NCI-H1105 (cell line): ENCODE measurements at regions not wholly inside any gene's neighbourhood (a gene's known extent, or its start where the extent isn't known, plus 50 kb on each side); places are given as distances from the start of the nearest gene placed in this dataset.

Experiments used
- DNase-seq: peaks from one replicate; lab custom pipeline; 2025; lab: John Stamatoyannopoulos, UW

- no peak for DNase-seq
These were observed 837.6 kb downstream of the PDHA2 start for GRCh38 chr4:96677499-96677898.

DNA sequence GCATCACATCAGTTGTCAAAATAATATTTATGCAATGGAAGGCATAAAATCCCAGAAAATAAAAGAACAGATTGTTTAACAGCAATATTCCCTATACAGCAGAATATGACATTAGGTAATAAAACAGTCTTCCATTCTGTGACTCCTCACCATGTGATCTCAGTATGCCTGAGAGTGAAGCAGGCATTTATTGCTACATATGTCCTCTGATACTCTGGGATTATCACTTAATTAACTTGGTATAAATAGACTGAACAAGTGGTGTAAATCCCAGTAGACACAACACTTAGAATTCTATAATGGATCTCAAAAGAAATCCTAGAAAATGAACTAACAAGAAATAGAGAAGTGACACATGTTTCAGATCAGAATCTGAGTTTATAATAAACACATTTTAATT lies 841.3 kb downstream of the PDHA2 start:
- no peak for DNase-seq

GRCh38 chr4:96685691-96686090 lies 845.8 kb downstream of the PDHA2 start:
- DNase-seq = no peak

DNA sequence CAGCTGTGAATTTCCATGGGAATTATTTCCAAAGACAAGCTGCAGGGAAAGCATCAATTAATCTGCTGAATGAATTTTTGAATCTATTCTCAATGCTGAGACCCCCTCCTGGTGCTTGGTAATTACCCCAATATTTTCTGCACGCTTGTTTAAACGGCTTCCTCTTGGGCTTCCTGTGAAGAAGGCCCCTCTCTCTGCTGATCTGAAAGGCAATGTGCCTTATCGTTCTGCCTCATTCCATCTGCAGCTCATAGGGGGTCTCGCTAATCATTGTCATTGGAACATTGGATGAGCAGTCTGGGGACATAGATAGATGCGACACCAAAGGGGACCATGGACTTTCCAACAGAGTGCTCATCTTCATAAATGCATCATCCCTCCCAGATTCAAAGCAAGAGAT lies 851.6 kb downstream of the PDHA2 start:
- no peak for DNase-seq

DNA sequence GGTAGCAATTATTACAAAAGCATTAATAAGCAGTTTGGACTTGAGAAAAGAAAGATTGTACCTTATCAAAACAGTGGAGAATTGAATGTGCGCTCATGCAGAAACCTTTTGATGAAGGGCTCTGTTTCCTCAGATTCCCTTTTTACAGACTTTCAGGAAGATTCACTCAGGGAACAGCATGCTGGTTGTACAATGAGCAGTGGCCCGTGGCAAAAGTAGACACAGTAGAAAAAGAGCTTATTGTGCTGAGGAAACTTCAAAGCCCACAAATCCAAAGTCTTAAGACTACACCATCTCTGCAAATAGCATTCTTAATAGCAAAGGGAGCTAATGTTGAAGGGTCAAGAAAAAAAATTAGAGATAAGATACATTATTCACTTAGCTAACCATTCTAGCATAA lies 858.9 kb downstream of the PDHA2 start:
- no peak for DNase-seq

GRCh38 chr4:96703265-96703664 lies 863.4 kb downstream of the PDHA2 start:
- no peak for DNase-seq

- DNase-seq = no peak
These were observed 868.9 kb downstream of the PDHA2 start for GRCh38 chr4:96708766-96709165.

DNA sequence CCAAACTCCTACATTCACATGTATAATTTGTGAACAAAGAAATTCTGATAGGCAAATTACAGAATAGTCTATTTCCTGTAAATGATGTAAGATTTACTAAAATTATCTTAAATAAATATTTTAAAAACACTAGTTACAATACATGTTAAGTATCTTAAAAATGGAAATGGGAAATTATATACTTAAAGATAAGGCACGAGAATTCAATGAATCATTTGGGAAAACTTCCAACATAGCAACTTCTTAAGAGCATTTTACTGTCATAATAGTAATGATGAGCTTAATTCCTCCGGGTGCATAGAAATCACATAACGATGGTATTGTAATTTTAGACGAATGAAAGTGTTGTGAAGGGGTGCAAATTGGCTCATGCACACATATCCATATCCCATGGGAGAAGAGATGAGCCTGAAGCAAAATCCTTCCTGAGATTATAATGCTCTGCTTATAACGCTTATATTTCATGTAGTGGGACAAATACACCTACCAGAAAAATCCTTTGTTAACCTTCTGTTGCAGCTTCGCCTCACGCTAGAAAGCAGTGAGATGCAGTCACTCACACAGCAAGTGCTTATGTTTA lies 873.5 kb downstream of the PDHA2 start:
- DNase-seq = no peak

- no peak for DNase-seq
These were observed 889.7 kb downstream of the PDHA2 start for GRCh38 chr4:96729641-96730040.

GRCh38 chr4:96730432-96730831 lies 890.5 kb downstream of the PDHA2 start:
- DNase-seq = no peak

DNA sequence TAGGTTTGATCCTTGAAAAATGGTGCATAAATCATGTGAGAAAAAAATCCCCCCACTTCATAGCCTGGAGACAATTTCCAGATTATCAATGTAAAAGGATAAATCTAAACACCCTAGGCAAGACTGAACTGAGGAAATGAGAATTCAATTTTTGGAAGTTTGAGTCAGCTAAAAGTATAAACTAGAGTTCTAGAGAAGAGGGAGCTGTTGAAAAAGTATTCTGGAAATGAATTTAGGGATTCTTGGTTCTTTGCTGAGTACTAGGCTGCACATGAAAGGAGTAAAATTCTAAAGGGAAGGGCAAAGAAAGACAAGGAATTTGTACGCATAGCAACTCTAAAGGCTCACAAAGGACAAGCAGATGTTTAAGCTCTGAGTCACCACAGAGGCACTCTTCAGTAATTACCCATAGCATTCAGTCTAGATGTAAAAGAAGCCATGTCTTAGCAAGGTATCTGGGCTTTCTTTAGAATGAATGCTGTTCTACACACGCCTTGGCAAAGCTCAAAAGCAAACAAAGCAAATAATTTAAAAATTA lies 896.5 kb downstream of the PDHA2 start:
- no peak for DNase-seq

- no peak for DNase-seq
These were observed 899.2 kb downstream of the PDHA2 start for GRCh38 chr4:96739101-96739500.

- no peak for DNase-seq
These were observed 902.6 kb downstream of the PDHA2 start for GRCh38 chr4:96742332-96743014.

- no peak for DNase-seq
These were observed 904.8 kb downstream of the PDHA2 start for GRCh38 chr4:96744676-96745075.

- no peak for DNase-seq
These were observed 913.3 kb downstream of the PDHA2 start for GRCh38 chr4:96753216-96753615.

- DNase-seq = no peak
These were observed 915.9 kb downstream of the PDHA2 start for GRCh38 chr4:96755569-96756484.

GRCh38 chr4:96756584-96756983 lies 916.7 kb downstream of the PDHA2 start:
- DNase-seq = no peak

- DNase-seq = no peak
These were observed 923.7 kb downstream of the PDHA2 start for GRCh38 chr4:96763546-96763945.

- DNase-seq = no peak
These were observed 926.5 kb downstream of the PDHA2 start for GRCh38 chr4:96766359-96766758.

DNA sequence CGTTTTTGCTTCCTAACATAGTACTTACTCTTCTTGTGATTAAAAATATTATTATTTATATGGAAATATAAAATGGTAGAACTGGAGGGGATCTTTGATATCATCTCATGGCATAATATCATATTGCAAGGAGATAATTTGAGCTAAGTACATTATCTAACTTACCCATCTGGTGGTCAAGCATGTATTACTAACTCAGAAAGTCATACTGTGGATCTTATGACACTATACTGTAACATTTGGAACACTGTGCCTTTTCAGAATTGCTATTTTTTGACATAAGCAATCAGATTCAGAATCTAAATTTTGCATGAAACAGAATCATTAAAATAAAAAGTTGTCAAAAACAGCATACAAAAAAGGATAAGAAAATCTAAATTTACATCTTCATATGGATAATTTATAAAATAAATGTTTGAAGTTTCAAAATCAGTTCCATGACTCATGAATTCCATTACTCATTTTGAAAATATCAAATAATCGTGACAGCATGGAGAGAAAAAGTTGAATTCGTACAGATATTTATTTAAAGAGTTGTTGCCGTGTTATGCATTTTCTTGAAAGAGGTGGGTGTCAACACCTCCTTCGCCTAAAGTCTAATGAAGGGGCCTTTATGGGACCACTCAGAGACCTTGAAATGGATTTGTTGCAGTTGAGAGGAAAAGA lies 928.1 kb downstream of the PDHA2 start:
- no peak for DNase-seq

DNA sequence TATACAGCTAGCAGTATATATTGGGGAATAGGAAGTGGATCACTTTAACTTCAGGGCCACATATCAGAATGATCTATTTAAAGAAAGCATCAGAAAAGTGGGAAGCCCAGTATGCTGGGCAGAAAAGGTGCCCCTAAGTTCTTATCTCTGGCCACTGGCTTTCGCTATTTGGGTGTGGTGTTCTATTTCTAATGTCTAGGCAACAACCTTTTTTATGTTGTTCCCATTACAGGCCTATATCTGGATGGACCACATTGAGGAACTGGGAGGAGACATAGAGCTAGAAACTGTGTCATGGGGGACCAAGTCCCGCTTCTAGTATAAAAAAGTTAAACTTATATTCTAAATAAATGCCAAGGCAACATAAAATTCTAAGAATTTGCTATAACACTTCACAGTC lies 935.6 kb downstream of the PDHA2 start:
- DNase-seq = no peak

DNA sequence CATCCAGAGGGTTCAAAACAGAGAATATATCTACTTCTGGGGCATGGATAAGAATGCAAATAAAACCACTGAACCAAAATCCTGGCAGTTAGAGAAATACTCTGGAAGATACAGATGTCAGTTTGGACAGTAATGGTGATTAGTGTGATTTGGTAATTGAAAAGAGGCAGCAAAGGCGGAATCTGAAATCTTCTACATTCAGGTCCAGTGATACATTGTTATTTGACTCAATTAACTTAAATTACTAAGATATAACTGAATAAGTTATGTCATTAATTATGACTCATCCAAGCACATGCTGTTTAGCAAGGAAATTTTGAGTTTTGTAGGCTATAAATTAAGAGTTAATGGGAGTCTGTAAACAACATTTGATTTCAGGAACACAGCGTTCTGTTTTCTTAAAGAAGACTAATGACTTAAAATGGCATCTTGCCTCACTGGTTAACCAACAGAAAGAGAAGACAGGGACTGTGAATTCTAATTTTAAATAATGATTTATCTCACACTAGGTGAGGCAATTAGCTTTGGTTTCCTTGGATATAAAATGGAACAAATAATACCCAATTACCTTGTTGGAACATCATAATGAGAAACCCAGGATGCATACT lies 937.1 kb downstream of the PDHA2 start:
- DNase-seq = no peak
